Stimulated activated CD8-positive, alpha-beta memory T cell treated with anti-CD3 and anti-CD28 coated beads, Interleukin-7, amount 100 ng/mL, for 4 hours (primary cell): ENCODE measurements at regions not wholly inside any gene's neighbourhood (a gene's known extent, or its start where the extent isn't known, plus 50 kb on each side); places are given as distances from the start of the nearest gene placed in this dataset.

Source experiments
- DNase-seq, 2 donors: peaks; one replicate each; pipeline ENCODE4 v3.0.0-alpha.2; 2020; ENCODE audit warnings: low read depth in 2 of 2

DNA sequence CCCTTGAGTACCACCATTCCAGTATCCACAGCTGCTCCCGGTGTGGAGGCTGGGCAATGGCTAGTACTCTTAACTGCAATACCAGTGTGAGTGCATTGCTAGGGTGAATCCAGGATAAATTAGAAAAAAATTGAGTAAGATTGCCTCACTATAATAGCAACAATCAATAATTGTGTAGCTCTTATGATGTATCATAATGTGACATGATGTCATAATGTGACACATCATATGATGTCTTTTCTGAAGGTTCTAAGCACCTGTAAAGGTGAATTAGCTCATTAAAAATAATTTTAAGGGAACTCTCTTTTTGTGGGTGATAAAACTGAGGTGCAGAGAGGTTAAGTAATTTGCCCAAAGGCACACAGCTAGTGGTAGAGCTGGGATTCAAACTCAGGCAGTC is 424.4 kb downstream of the HLX start:
- no peak for DNase-seq

DNA sequence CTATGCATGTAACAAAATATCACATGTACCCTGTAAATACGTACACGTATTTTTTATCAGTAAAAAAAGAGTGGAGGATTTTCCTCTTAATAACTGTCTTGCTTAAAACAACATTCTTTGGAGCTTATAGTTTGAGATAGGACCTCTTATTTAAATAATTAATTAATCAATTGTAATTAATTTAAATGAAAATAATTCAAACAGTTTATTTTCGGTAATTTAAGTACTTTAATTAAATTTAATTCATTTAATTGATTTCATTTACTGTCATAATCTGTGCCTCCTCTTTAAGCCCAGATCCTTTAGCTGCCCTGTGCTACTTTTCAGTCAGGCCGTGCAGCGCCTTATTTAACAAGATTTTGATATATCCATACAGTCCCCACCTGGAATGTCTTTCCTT is 427.0 kb downstream of the HLX start:
- no peak for DNase-seq

DNA sequence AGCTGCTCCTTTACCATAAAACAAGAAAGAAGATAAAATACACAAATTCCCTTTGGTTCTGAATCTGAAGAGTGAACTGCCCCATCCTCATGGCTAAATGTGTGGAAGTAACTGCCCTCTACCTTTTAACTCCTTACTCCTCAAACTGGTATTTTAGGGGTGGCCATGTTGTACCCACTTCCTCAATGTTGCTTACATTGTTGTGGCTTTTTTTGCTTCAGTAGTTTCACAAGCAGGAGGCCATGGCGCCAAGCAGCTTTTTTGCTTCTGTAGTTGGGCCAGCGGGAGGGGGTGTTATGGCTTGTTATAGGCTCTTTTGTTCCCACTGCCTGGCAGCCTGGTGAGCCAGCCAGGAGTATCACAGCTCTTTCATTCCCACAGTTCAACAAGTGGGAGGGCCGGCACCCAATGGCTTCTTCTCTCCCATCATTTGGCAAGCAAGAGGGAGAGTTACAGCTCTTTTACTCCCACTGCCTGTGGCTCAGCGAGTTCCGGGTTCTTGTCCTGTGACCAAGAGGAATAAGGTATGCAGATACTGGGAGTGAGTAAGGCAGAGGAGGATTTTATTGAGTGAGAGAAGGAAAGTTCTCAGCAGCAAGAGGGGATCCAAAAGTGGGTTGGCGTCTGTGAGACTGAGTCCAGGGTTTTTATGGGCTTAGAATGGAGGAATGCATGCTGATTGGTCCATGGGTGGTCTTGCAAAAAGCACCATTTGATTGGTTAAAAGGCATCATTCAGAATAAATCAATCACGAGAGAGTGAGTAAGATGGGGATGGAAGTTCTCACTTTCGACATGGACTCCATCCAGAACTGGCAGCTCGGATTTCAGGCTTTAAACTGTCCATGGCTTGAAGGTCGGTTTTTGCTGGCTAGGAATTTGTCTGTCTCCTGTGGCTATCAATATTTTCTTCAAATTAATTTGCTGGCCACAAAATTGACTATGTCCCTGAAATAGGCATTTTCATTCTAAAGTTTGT is 429.6 kb downstream of the HLX start:
- DNase-seq = no peak

GRCh38 chr1:221309723-221310122 is 430.5 kb downstream of the HLX start:
- no peak for DNase-seq

DNA sequence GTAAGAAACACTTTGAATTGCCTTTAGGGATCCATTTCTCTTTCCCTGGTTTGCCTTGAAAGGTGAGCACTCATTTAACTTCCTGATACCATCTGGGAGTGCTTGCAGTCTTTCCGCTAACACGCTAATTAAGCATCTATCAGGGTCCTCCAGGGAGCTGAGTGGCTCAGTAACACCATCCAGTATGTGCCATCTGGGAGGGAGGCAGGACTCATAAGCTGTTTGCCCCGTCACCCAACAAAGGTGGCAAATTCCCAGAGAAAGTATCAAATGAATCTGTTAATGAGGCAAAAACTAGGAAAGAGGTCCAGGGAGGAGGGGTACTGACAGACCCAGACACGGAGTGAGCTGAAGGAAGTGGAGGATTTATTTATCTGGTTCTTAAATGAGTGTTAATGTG is 430.9 kb downstream of the HLX start:
- no peak for DNase-seq

GRCh38 chr1:221315330-221315729 is 426.6 kb downstream of the DUSP10 start:
- DNase-seq = no peak

- DNase-seq = no peak
Observed at GRCh38 chr1:221316491-221317056, 425.3 kb downstream of the DUSP10 start.

DNA sequence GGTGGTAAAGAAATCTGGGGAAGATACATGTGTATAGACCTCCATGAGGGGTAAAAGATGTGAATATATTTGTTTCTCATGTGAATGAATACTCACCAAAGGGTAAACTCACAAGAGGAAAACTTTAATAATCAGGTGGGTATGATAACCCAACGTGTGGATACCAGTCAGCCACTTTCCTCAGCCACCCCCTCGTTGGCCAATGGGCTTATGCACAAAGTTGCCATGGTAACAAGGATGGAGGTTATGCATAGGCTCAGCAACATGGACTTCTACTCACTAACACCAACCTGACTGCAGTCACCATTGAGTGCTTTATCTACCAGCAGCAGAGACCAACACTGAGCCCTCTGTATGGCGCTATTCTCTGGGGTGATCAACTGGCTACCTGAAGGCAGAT is 424.4 kb downstream of the DUSP10 start:
- no peak for DNase-seq

GRCh38 chr1:221327954-221328353 is 413.9 kb downstream of the DUSP10 start:
- no peak for DNase-seq

- DNase-seq = no peak
Observed at GRCh38 chr1:221328371-221328770, 413.5 kb downstream of the DUSP10 start.

DNA sequence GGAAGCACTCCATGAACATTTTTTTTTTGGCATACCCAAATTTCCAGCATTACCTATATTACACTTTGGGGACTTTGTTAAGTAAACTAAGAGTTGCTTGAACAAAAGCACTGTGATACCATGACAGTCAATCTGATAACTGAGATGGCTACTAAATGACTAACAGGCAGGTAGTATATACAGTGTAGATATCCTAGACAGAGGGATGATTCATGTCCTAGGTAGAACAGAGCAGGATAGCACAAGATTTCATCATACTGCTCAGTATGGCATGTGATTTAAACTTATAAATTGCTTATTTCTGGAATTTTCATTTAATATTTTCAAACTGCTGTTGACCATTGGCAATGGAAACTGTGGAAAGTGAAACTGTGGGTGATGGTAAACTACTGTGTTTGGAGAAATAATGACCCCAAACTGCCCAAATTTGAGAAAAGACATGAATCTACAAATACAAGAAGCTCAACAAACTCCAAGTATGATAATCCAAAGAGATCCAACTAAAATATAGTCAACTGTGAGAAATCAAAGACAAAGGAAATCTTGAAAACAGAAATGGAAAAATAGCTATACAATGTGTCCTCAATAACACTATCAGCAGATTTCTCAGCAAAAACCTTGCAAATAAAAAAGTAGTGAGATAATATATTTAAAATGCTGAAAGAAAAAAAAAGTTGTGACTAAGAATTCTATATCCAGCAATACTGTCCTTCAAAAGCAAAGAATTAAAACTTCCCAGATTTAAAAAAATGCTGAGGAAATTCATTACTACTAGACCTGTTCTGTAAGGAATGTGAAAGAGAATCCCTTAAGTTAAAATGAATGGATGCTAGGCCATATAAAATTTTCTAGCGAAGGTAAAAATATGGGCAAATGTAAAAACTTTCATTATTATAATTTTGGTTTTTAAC is 410.4 kb downstream of the DUSP10 start:
- DNase-seq = no peak

GRCh38 chr1:221334062-221334461 is 407.8 kb downstream of the DUSP10 start:
- DNase-seq = no peak

DNA sequence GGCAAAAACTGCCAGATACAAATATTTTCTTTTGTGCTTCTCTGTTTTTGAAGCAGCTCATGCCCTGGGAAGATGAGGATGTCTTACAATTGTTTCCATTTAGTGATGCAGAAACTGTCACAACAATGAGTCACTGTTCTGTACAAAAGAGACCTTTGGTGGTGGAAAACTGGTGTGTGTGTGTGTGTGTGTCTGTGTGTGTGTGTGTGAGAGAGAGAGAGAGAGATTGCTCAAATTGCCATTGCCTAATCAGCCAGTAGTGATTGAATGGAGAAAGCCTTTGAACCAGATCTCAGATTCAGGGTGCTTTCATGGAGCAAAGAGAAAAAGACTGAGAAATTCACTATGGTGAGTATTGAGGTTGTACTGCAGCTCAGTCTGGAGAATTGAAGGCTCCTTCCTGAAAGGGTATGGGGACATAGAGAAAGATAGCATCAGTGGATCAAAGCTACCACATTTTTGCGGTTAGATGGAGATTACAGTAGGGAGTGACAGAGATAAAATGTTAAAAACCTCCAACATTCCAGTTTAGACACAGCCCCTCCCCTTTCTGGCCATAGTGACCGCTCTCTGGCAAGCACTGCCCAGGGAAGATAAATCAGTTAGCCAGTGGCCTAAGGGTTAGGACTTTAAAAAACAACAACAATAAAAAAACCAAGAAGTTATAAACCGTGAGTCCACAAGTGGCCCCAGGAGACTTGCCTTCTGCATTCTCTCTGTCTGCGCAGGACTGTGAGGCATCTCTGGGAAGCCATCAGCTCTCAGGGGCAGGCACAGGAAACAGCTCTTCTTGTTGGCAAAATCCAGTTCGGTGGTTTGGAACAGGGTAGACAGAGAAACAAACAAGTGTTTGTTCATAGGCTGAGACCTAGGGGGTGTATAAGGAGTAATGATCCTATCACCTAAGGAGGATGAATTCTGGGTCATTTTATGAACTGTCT is 406.5 kb downstream of the DUSP10 start:
- DNase-seq = no peak

DNA sequence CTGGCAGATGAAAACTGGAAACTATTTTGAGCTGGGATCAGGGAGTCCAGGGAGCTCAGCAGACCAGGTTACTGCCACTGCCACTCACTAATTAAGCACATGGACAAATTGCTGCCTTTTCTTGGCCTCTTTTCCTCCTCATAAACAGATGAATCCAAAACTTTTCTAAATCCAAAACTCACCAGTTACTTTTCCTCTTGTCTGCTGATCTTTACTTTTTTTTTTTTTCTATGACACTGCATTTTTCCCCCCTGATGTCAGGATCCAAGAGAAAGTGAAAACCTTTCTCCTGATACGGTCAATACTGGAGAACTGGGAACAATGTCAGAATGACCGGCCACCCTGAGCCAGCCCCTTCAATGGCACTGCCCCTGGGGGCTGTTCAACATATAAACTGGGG is 405.8 kb downstream of the DUSP10 start:
- no peak for DNase-seq

- DNase-seq = no peak
Observed at GRCh38 chr1:221337106-221337505, 404.8 kb downstream of the DUSP10 start.

- DNase-seq = no peak
Observed at GRCh38 chr1:221343136-221343535, 398.8 kb downstream of the DUSP10 start.

- DNase-seq = no peak
Observed at GRCh38 chr1:221343607-221344006, 398.3 kb downstream of the DUSP10 start.

GRCh38 chr1:221344693-221345092 is 397.2 kb downstream of the DUSP10 start:
- DNase-seq = no peak

GRCh38 chr1:221347706-221348105 is 394.2 kb downstream of the DUSP10 start:
- no peak for DNase-seq

- DNase-seq = no peak
Observed at GRCh38 chr1:221350091-221350490, 391.8 kb downstream of the DUSP10 start.

DNA sequence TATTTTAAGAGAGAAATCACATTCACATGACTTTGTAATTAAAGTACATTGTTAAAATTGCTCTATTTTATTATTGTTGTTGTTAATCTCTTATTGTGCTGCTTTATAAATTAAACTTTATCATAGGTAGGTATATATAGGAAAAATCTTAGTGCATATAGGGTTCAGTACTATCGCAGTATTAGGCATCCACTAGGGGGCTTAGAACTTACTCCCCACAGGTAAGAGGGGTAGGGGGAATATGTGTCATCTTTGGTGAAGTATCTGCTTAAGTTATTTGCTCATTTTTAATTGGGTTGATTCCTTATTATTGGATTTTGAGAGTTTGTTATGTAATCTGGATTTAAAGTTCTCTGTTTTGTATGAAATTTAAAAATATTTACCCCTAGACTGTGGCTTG is 385.2 kb downstream of the DUSP10 start:
- no peak for DNase-seq
